ENCODE measurements at regions not wholly inside any gene's neighbourhood (a gene's known extent, or its start where the extent isn't known, plus 50 kb on each side); places are given as distances from the start of the nearest gene placed in this dataset.

DNA sequence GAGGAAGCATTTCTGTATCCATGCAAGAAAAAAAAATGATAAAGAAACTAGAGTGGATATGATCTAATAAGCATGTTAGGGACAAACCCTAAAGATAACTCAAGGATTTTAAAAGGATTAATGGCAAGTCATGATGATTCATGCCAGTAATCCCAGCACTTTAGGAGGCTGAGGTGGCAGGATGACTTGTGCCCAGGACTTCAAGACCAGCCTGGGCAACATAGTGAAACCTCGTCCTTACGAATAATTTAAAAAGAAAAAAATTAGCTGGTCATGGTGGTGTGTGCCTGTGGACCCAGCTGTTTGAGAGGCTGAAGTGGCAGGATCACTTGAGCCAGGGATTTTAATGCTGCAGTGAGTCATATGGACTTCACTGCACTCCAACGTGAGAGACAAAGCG lies 145.5 kb upstream of the BLID start (continued):
- TF ChIP-seq, protein P1, sequence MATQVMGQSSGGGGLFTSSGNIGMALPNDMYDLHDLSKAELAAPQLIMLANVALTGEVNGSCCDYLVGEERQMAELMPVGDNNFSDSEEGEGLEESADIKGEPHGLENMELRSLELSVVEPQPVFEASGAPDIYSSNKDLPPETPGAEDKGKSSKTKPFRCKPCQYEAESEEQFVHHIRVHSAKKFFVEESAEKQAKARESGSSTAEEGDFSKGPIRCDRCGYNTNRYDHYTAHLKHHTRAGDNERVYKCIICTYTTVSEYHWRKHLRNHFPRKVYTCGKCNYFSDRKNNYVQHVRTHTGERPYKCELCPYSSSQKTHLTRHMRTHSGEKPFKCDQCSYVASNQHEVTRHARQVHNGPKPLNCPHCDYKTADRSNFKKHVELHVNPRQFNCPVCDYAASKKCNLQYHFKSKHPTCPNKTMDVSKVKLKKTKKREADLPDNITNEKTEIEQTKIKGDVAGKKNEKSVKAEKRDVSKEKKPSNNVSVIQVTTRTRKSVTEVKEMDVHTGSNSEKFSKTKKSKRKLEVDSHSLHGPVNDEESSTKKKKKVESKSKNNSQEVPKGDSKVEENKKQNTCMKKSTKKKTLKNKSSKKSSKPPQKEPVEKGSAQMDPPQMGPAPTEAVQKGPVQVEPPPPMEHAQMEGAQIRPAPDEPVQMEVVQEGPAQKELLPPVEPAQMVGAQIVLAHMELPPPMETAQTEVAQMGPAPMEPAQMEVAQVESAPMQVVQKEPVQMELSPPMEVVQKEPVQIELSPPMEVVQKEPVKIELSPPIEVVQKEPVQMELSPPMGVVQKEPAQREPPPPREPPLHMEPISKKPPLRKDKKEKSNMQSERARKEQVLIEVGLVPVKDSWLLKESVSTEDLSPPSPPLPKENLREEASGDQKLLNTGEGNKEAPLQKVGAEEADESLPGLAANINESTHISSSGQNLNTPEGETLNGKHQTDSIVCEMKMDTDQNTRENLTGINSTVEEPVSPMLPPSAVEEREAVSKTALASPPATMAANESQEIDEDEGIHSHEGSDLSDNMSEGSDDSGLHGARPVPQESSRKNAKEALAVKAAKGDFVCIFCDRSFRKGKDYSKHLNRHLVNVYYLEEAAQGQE (IDR thresholded peaks at IDR 0.05): no peak
- TF ChIP-seq, protein P2, sequence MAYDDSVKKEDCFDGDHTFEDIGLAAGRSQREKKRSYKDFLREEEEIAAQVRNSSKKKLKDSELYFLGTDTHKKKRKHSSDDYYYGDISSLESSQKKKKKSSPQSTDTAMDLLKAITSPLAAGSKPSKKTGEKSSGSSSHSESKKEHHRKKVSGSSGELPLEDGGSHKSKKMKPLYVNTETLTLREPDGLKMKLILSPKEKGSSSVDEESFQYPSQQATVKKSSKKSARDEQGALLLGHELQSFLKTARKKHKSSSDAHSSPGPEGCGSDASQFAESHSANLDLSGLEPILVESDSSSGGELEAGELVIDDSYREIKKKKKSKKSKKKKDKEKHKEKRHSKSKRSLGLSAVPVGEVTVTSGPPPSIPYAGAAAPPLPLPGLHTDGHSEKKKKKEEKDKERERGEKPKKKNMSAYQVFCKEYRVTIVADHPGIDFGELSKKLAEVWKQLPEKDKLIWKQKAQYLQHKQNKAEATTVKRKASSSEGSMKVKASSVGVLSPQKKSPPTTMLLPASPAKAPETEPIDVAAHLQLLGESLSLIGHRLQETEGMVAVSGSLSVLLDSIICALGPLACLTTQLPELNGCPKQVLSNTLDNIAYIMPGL (CRISPR knock-in tag; IDR thresholded peaks at IDR 0.05; ENCODE audit: borderline replicate concordance): no peak
- no peak for TF ChIP-seq RNF2 (IDR thresholded peaks at IDR 0.05; ENCODE audit: borderline replicate concordance, low read depth)
- TF ChIP-seq ZC3H11A (IDR thresholded peaks at IDR 0.05): no peak
- no peak for TF ChIP-seq FOSB (CRISPR knock-in tag; IDR thresholded peaks at IDR 0.05)
- TF ChIP-seq FOSL2 (IDR thresholded peaks at IDR 0.05): no peak
- no peak for TF ChIP-seq FOSL2 (CRISPR knock-in tag; IDR thresholded peaks at IDR 0.05)
- no peak for TF ChIP-seq CHD2 (IDR thresholded peaks at IDR 0.05; ENCODE audit: low read length, partially characterized antibody)

DNA sequence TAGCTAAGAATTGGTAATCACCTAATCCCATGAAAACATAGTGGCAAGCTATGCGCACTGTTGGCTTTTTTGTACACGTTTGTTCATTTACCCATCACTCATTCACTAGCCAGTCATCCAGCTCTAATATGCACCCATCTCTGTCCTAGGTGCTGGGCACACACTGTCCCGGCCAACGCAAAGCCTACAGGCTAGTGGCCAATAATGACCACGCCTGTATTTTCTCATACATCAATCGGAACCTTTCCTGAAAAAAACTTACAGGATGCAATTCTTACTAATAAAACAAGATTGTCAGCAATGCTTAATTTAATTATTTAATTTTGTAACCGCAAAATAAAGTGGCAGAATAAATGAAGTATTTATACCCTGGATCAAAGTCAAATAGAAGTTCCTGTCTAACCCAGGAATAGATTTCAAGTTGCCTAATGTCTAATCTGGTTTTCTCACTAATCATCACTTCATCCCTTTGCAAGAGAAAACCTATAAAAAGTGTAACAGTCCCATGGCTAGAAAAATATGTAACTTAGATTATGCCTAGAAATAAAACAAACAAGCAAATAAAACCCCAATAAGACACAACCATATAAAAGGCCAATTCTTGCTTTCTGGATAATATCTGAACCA lies 143.3 kb upstream of the BLID start:
- FAIRE-seq: no peak
- CTCF ChIA-PET: no interaction called here

More for the DNA sequence above, 143.3 kb upstream of the BLID start:
- 55% methylated on average over 7 of the region's 7 CpGs for WGBS (ENCODE audit: missing lambda C conversion rate)
- H3K4me1 ChIP-seq: no peaks in the 10 kb centered on the region
- no peaks in the 10 kb centered on the region for H3K9me3 ChIP-seq
- no peak overlapping the region for H3K27ac ChIP-seq
- TF ChIP-seq RAD21 (conservative IDR thresholded peaks at IDR 0.05 in 1 of 2, IDR thresholded peaks at IDR 0.05 in 1 of 2): no peak
- TF ChIP-seq, protein P1 (IDR thresholded peaks at IDR 0.05): no peak
- no peak for TF ChIP-seq EHMT2 (IDR thresholded peaks at IDR 0.05; ENCODE audit: low read depth)
- TF ChIP-seq SMC3 (IDR thresholded peaks at IDR 0.05): no peak
- TF ChIP-seq MAZ (IDR thresholded peaks at IDR 0.05; ENCODE audit: borderline replicate concordance, low read depth, low read length): no peak
- TF ChIP-seq FOSL2 (IDR thresholded peaks at IDR 0.05): no peak
- no peak for TF ChIP-seq FOSL2 (CRISPR knock-in tag; IDR thresholded peaks at IDR 0.05)
- no peak for TF ChIP-seq PHF8 (IDR thresholded peaks at IDR 0.05; ENCODE audit: borderline replicate concordance, low read depth)
- no peak for TF ChIP-seq HEYL (CRISPR knock-in tag; IDR thresholded peaks at IDR 0.05)
- TF ChIP-seq FOSB (CRISPR knock-in tag; IDR thresholded peaks at IDR 0.05): no peak
- TF ChIP-seq, protein P3, sequence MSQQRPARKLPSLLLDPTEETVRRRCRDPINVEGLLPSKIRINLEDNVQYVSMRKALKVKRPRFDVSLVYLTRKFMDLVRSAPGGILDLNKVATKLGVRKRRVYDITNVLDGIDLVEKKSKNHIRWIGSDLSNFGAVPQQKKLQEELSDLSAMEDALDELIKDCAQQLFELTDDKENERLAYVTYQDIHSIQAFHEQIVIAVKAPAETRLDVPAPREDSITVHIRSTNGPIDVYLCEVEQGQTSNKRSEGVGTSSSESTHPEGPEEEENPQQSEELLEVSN (IDR thresholded peaks at IDR 0.05; ENCODE audit: borderline replicate concordance, low read depth): no peak
- no peak for TF ChIP-seq POLR2AphosphoS2 (conservative IDR thresholded peaks at IDR 0.05; ENCODE audit: low read length)
- no peak for TF ChIP-seq CHD2 (IDR thresholded peaks at IDR 0.05; ENCODE audit: low read length, partially characterized antibody)
- no peak for TF ChIP-seq ZNF302 (CRISPR knock-in tag; IDR thresholded peaks at IDR 0.05)
- TF ChIP-seq CBX2 (IDR thresholded peaks at IDR 0.05; ENCODE audit: borderline replicate concordance, low read depth): no peak
- no peak for TF ChIP-seq NPAS2 (CRISPR knock-in tag; IDR thresholded peaks at IDR 0.05; ENCODE audit: borderline replicate concordance)
- TF ChIP-seq NR3C1 (IDR thresholded peaks at IDR 0.05): no peak
- TF ChIP-seq ESRRA (IDR thresholded peaks at IDR 0.05; ENCODE audit: borderline replicate concordance, low read length): no peak
- TF ChIP-seq JUN (IDR thresholded peaks at IDR 0.05): no peak
- H3K4me3 ChIP-seq: no peak overlapping the region
- POLR2A ChIA-PET: no interaction called here
- no peak for ATAC-seq
- DNase-seq (ENCODE audit: low read depth in 1 of 2, low spot score in 1 of 2): no peak
- H3K4me2 ChIP-seq: no peak overlapping the region

Measured in A549 (cell line).